ENCODE measurements at regions not wholly inside any gene's neighbourhood (a gene's known extent, or its start where the extent isn't known, plus 50 kb on each side); places are given as distances from the start of the nearest gene placed in this dataset.

GRCh38 chr14:54253195-54253947, 143.4 kb upstream of the CDKN3 start:
- ATAC-seq = no peak

DNA sequence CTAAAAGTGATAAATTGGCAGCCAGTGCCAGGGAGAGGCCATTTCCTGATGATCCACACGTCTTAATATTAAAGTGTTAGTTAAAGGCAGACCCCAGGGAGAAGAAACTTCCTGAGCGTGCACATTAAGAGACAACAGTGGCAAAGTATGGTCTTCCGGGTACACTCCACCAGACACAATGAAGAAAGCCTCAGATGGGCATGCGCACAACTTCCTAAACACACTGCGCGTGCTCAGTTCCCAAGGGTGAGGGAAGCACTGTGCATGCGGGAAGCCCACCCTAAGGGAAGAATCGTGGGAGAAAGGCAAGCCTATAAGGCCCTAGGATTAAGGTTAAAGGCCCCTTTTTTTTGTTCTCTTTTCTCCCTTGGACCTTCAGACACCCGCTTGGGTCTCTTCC, 140.7 kb upstream of the CDKN3 start:
- no peaks in the 10 kb centered on the region for H3K9me3 ChIP-seq
- H3K4me3 ChIP-seq = no peak overlapping the region
- ATAC-seq = no peak
- no peaks in the 10 kb centered on the region for H3K4me1 ChIP-seq
- H3K36me3 ChIP-seq = no peaks in the 10 kb centered on the region
- H3K27ac ChIP-seq = no peak overlapping the region
- TF ChIP-seq POLR2A (IDR thresholded peaks at IDR 0.05) = no peak
- no peak for TF ChIP-seq EP300 (IDR thresholded peaks at IDR 0.05)
- no peak for TF ChIP-seq POLR2AphosphoS5 (IDR thresholded peaks at IDR 0.05)
- TF ChIP-seq CTCF (IDR thresholded peaks at IDR 0.05) = no peak
- 79 to 92% methylated on average over 2 to 8 of the region's 9 CpGs for WGBS, 2 donors (ENCODE audit: low coverage in 1 of 2)
- H3K27me3 ChIP-seq = no peaks in the 10 kb centered on the region

More at GRCh38 chr14:54253195-54253947, 143.4 kb upstream of the CDKN3 start:
- 41% methylated on average over 3 of the region's 4 CpGs; no CpG with 5 or more reads in 1 of the 2 donors for WGBS, 2 donors (ENCODE audit: low coverage in 1 of 2)
- Histone ChIP-seq H3K36me3 (no peaks in the 10 kb centered on the region), H3K9me3 (no peaks in the 10 kb centered on the region), H3K27ac (no peak overlapping the region), H3K27me3 (no peaks in the 10 kb centered on the region), H3K4me3 (no peak overlapping the region), H3K4me1 (no peaks in the 10 kb centered on the region)
- no peak for TF ChIP-seq POLR2AphosphoS5 (IDR thresholded peaks at IDR 0.05)
- TF ChIP-seq POLR2A (IDR thresholded peaks at IDR 0.05) = no peak
- no peak for TF ChIP-seq CTCF (IDR thresholded peaks at IDR 0.05)
- TF ChIP-seq EP300 (IDR thresholded peaks at IDR 0.05) = no peak

DNA sequence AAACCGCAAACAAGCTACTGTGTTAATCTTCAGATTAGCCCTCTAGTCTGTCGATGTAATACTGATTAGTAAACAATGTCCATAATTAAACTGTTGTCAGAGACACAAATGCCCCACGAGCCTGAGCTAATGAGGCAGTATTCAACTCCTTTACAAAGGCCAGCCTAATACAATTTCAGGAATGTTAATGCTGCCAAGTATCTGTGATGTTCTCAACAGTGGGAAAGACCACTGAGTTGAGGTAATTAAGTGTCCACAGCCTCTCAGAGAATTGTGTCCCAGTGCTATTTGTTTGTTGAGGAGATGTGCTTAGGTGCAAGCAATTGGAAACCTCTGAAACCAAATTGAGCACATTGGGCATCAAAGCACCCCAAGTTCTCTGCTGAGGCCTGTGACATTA, 139.4 kb upstream of the CDKN3 start:
- Histone ChIP-seq H3K4me1 (no peaks in the 10 kb centered on the region), H3K9me3 (no peaks in the 10 kb centered on the region), H3K4me3 (no peak overlapping the region), H3K36me3 (no peaks in the 10 kb centered on the region), H3K27me3 (no peaks in the 10 kb centered on the region), H3K27ac (no peak overlapping the region)
- 60 to 63% methylated on average over 3 of the region's 3 CpGs for WGBS, 2 donors (ENCODE audit: low coverage in 1 of 2)
- TF ChIP-seq CTCF (IDR thresholded peaks at IDR 0.05) = no peak
- no peak for TF ChIP-seq POLR2A (IDR thresholded peaks at IDR 0.05)
- no peak for TF ChIP-seq POLR2AphosphoS5 (IDR thresholded peaks at IDR 0.05)
- no peak for TF ChIP-seq EP300 (IDR thresholded peaks at IDR 0.05)
- no peak for ATAC-seq

DNA sequence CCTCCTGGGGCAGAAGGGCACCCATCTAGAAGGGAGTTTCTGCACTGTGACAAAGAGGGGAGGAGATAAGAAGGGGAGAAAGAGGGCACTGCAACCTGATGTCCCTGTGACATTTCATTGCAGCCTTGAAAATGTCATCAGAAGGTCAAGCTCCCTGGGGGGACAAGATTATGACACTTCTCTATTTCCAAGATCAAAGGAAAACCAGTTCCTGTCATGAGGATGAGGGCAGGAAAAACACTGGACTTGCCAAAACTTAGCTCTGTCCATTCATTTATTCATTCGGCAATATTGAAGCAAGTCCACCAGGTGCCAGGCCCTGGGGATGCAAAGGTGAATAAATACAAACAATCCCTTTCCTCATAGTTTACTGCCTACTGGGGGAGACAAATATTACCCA, 138.4 kb upstream of the CDKN3 start:
- no peaks in the 10 kb centered on the region for H3K27me3 ChIP-seq
- H3K4me1 ChIP-seq = no peaks in the 10 kb centered on the region
- no peaks in the 10 kb centered on the region for H3K9me3 ChIP-seq
- H3K36me3 ChIP-seq = no peaks in the 10 kb centered on the region
- no peak overlapping the region for H3K4me3 ChIP-seq
- WGBS, 2 donors (ENCODE audit: low coverage in 1 of 2) = 82% methylated on average over 1 of the region's 1 CpG; no CpG with 5 or more reads in 1 of the 2 donors
- TF ChIP-seq CTCF (IDR thresholded peaks at IDR 0.05) = no peak
- no peak for TF ChIP-seq POLR2A (IDR thresholded peaks at IDR 0.05)
- no peak for TF ChIP-seq EP300 (IDR thresholded peaks at IDR 0.05)
- TF ChIP-seq POLR2AphosphoS5 (IDR thresholded peaks at IDR 0.05) = no peak
- no peak overlapping the region for H3K27ac ChIP-seq
- ATAC-seq = no peak

DNA sequence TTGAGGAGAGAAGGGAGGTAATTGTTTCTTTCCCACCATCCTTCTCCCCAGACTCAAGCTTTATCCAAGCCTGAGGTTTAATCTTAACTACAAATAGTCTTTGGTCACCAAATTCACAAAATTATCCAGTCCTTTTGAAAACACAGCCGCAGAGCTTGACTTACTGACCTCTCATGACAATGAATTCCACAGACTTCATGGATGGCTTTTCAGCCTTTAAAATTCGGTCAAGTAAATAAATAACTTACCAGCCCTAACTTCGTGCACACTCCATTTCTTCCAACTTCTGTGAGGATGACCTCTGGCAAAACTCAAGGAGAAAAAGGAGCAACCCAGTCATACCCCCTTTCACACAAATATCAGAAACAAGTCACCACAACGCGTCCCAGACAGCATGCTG, 137.0 kb upstream of the CDKN3 start:
- no peaks in the 10 kb centered on the region for H3K4me1 ChIP-seq
- no peak for ATAC-seq
- 64 to 81% methylated on average over 4 to 5 of the region's 5 CpGs for WGBS, 2 donors (ENCODE audit: low coverage in 1 of 2)
- H3K27me3 ChIP-seq = no peaks in the 10 kb centered on the region
- no peaks in the 10 kb centered on the region for H3K36me3 ChIP-seq
- H3K27ac ChIP-seq = no peak overlapping the region
- H3K4me3 ChIP-seq = no peak overlapping the region
- H3K9me3 ChIP-seq = no peaks in the 10 kb centered on the region
- no peak for TF ChIP-seq CTCF (IDR thresholded peaks at IDR 0.05)
- TF ChIP-seq POLR2A (IDR thresholded peaks at IDR 0.05) = no peak
- TF ChIP-seq EP300 (IDR thresholded peaks at IDR 0.05) = no peak
- TF ChIP-seq POLR2AphosphoS5 (IDR thresholded peaks at IDR 0.05) = no peak
